NCI-H1930 (cell line): ENCODE measurements at regions not wholly inside any gene's neighbourhood (a gene's known extent, or its start where the extent isn't known, plus 50 kb on each side); places are given as distances from the start of the nearest gene placed in this dataset.
"Not testable (repeated sequence)": the region's sequence is repeated elsewhere in the genome, so short reads cannot be mapped to it uniquely, and the experiment has no call there.

Source experiments
- DNase-seq, 2 experiments: peaks; one replicate each; lab custom pipeline; 2025; lab: John Stamatoyannopoulos, UW

DNA sequence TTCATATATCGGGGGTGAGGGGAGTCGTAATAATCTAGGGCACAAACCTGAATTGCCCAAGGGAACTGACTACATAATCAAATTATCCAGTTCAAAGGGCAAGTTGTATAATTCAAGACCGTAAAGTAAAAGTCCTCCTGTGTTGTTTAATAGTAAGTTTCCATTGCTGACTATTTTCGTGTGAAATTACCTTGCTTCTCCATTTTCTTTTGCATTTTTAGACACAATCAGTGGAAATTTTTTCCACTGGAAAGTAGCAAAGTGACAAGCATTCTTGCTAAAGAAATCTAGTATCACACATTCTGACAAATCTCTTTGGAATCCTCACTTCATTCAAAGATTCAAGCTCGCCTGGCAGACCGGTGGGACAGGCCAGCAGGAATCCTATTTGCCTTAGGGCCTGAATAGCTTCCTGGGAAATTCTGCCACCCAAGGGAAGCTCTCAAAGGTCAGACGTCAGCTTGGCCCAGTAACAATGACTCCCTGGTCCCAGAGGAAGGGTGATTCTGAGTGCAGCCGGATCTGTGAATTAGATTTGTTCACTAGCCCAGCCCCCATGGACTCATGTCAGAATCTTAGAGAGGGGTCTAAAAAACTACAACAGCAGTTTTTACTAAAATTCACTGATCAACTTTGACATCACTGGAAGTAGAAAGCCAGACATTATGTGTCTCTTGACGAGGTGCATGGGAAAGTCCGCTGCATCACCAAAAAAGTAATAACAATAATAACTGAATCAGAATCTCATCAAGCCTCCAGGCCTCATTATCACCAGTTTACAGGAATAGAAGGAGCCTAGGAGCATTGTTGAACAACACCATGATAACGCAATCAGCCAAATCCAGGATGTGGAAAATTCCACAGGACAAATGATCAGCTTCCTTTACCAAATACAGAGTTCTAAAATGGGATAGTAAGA lies 161.0 kb downstream of the SKIDA1 start:
- DNase-seq = peak in 1 of 2 experiments; percentile 0

- DNase-seq = no peak
Observed at GRCh38 chr10:21363731-21364104, 161.8 kb downstream of the SKIDA1 start.

DNA sequence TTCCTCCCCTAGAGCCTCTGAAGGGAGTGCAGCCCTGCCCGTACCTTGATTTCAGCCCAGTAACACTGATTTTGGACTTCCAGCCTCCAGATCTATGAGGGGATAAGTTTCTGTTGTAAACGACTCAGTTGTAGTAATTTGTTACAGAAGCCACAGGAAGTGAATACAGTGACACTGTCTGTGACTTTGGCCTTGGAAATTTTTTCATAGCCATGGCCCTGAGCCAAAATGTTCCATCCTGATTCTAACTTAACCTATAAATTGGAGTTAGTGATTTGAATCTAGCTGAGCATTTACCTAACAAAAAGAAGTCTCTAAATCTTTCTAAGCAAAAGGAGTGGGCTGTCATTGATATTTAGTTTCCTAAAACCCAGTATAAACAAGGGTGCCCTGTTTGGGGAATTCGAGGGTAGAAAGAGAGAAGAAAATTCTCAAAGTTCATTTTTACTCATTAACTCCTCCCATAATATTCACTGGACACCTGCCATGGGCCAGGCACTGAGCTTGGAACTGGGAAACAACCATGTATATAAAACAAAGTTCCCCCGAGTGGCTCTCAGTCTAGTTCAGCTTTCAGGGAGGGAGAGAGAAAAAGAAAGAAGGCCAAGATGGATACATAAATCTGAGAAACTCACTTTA lies 162.3 kb downstream of the SKIDA1 start:
- no peak for DNase-seq

DNA sequence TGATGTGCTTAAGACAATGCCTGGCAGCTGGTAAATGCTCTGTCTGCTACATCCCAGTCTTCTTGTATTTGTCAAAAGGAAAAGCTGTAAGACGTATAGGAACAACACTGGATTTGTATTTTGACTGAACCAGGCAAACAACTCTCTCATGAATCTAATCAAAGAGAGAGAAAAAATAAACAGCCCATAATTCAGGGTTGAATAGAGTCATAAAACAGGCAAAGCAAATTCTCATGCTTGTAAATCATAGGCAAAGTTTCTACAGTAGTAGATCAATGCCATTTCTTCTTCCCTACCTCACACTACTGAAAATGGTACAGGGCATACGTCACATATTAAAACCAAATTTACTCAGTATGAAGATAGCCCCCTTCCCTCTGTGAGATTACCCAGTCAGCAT lies 166.3 kb downstream of the SKIDA1 start:
- no peak for DNase-seq

DNA sequence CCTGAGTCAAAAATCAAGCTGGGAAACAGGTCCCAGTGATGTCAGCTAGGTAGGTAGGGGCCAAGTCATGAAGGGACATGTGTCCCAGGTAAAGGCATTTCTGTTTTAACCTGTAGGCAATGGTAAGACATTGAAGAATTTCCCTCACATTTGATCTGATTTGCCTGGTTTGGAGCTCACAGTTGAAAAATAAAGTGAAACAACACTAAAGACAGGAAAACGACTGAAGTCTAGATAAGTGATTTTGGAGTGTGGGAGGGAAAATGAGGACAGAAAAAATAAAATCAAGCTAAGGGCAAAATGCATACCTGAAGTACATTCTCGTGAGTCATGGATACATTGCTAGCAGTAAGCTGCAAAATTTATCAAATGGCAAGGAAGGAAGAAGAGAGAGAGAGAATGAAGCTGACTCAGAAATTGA lies 169.9 kb downstream of the SKIDA1 start:
- DNase-seq = no peak

DNA sequence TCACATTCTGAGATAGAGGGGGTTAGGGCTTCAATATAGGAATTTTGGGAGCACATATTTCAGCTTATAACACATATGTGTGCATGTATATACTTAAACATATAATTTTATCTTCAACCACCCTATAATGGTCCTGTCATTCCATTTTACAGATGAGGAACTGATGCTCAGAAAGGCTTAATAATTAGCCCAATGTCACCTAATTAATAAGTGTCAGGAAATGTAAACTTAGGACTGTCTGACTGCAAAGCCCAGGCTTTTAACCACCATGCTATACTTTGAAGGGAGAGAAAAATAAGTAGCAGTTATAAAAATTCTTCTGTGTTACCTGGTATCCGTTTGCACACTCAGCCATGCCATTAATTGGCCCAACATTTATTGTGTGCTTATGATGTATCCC lies 172.6 kb downstream of the SKIDA1 start:
- DNase-seq = no peak

DNA sequence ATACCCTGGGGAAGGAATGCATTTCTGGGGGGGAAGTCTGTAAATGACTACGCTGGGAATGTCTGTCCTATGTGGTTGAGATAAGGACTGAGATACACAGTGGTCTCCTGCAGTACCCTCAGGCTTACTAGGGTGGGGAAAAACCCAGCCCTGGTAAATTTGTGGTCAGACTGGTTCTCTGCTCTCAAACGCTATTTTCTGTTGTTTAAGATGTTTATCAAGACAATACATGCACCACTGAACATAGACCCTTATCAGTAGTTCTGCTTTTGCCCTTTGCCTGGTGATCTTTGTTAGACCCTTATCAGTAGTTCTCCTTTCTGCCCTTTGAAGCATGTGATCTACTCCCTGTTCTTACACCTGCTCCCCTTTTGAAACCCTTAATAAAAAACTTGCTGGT lies 173.9 kb downstream of the SKIDA1 start:
- DNase-seq = not testable (repeated sequence)

DNA sequence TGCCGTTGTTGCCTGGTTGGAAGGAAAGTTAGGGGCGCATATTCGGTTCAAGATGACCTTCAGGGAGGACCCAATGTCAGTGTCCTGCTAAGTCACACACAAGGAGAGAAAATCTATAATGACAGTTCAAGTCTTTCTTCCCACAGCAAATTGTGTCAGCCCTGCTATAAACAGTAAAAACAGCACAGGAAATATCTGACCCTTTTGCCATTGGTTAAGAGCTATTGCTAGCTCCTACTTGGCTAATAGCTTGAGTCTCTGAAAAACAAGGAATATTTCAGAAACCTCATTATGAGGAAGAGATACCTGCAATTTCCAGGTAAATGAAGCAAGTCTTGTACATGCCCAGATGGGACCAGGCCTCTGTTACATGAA lies 175.6 kb downstream of the SKIDA1 start:
- no peak for DNase-seq

DNA sequence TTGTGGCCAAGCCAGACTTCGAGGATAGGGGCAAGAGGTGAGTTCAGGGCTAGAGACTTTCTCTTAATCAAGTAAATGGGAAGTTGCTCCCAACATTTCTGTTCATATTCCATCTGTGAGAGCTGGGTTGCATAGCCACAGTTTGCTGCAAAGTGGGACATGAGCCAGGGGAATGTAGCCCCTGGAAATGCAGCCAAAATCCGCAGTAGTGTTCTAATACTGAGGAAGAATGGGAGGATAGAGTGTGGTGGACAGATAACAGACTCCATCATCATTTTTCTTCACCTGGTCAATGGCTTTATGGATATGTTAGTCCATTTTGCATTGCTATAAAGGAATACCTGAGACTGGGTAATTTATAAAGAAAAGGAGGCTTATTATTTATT lies 177.7 kb downstream of the SKIDA1 start:
- DNase-seq = no peak

- DNase-seq = no peak
Observed at GRCh38 chr10:21347043-21347784, 178.3 kb downstream of the SKIDA1 start.

- no peak for DNase-seq
Observed at GRCh38 chr10:21343087-21343486, 182.4 kb downstream of the SKIDA1 start.

DNA sequence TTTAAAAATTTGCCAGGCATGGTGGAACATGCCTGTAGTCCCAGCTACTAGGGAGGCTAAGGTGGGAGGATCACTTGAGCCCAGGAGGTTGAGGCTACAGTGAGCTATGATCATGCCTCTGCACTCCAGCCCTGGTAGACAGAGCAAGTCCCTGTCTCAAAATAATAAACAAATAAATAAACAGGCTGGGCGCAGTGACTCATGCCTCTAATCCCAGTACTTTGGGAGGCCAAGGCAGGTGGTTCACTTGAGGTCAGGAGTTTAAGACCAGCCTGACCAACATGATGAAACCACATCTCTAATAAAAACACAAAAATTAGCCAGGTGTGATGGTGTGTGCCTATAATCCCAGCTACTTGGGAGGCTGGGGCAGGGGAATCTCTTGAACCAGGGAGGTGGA lies 183.0 kb downstream of the SKIDA1 start:
- not testable (repeated sequence) for DNase-seq

GRCh38 chr10:21340331-21340730 lies 185.2 kb downstream of the SKIDA1 start:
- no peak for DNase-seq

DNA sequence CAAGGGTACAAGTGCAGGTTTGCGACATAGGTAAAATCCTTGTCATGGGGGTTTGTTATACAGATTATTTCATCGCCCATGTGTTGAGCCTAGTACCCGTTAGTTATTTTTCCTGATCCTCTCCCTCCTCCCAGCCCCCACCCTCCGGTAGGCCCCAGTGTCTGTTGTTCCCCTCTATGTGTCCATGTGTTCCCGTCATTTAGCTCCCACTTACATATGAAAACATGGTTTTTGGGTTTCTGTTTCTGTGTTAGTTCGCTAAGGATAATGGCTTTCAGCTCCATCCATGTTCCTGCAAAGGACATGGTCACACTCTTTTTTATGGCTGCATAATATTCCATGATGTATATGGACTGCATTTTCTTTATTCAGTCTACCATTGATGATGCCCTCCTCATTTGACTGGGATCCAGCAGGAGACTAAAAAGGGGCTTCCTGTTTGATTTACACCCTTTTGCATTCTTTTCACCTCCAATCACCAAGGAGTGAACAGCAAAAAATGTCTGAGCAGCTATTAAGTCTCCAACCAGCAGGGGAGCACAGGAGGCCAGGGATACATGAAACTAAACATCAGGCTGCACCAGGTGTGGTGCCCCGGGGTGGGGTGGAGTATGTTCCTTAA lies 188.2 kb downstream of the SKIDA1 start:
- DNase-seq = no peak

- no peak for DNase-seq
Observed at GRCh38 chr10:21336476-21337170, 188.9 kb downstream of the SKIDA1 start.

- no peak for DNase-seq
Observed at GRCh38 chr10:21334891-21335696, 190.4 kb downstream of the SKIDA1 start.

DNA sequence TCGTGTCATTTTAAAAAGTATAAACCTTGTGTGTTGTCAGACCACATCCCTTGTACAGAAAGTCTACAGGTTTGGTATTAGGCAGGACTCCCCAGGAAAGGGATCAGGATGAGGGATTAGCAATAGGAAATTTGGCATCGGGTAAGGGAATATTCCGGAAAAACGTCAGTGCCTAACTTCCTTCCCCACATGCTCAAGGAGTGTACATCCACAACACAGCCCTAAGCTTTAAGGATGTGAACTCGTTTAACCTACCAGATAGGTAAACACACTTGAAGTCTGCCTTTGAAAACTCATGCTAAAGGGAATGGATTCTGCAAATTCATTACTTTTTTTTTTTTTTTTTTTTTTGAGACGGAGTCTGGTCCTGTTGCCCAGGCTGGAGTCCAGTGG lies 194.9 kb downstream of the SKIDA1 start:
- no peak for DNase-seq

- DNase-seq = no peak
Observed at GRCh38 chr10:21329995-21330627, 195.4 kb downstream of the SKIDA1 start.

- DNase-seq = no peak
Observed at GRCh38 chr10:21327289-21327993, 198.0 kb downstream of the SKIDA1 start.
